CD4-positive, CD25-positive, alpha-beta regulatory T cell (primary cell): ENCODE measurements at regions not wholly inside any gene's neighbourhood (a gene's known extent, or its start where the extent isn't known, plus 50 kb on each side); places are given as distances from the start of the nearest gene placed in this dataset.
A peak's percentile ranks its signal among the peaks of the same experiment; 100 is the strongest.

ENCODE experiments used
- ATAC-seq, 2 donors: fragments of 150-1000 bp; cut with Tn5 transposase; one replicate each; pipeline ENCODE4 v1.10.0; 2021; ENCODE audit warnings: low read depth in 2 of 2, moderate number of reproducible peaks in 2 of 2, moderate library complexity in 1 of 2
- DNase-seq, 3 donors: peaks; one replicate each; pipeline versions ENCODE4 v3.0.0 to v3.0.0-alpha.2; 2012 to 2022; ENCODE audit warnings: mixed read lengths in 1 of 3
- H3K27ac ChIP-seq: one replicate; pipeline ENCODE4 v1.7.0; 2013; ENCODE audit warnings: mild to moderate bottlenecking, low read length; ENCODE audit not compliant: insufficient read depth, poor library complexity, severe bottlenecking
- H3K27me3 ChIP-seq: one replicate; pipeline ENCODE4 v1.7.0; 2013; ENCODE audit warnings: low read length; ENCODE audit not compliant: control insufficient read depth, insufficient read depth
- H3K36me3 ChIP-seq: one replicate; pipeline ENCODE4 v1.7.0; 2013; ENCODE audit warnings: mild to moderate bottlenecking, low read length, moderate library complexity; ENCODE audit not compliant: control insufficient read depth, insufficient read depth
- H3K4me1 ChIP-seq: 2 replicates; pipeline ENCODE4 v1.7.0; 2013; ENCODE audit warnings: mild to moderate bottlenecking, low read length; ENCODE audit not compliant: insufficient read depth, control insufficient read depth, poor library complexity, severe bottlenecking
- H3K4me3 ChIP-seq: one replicate; pipeline ENCODE4 v1.7.0; 2013; ENCODE audit warnings: low read depth, mild to moderate bottlenecking, low read length, moderate library complexity
- H3K9me3 ChIP-seq, 2 experiments: 1 replicate in 1 of 2; 2 replicates in 1 of 2; pipeline ENCODE4 v1.7.0; 2013; ENCODE audit warnings: low read length in 2 of 2, mild to moderate bottlenecking in 1 of 2, moderate library complexity in 1 of 2; ENCODE audit not compliant: control insufficient read depth in 2 of 2
- H3K27ac Mint-ChIP-seq, 3 donors: one replicate each; pipeline ENCODE4 v1.8.0; 2020 to 2022; ENCODE audit warnings: mild to moderate bottlenecking in 3 of 3, mixed read lengths in 3 of 3, moderate library complexity in 2 of 3
- H3K27me3 Mint-ChIP-seq: one replicate; pipeline ENCODE4 v1.8.0; 2022; ENCODE audit warnings: mild to moderate bottlenecking, mixed read lengths
- H3K36me3 Mint-ChIP-seq: one replicate; pipeline ENCODE4 v1.8.0; 2020; ENCODE audit warnings: mixed read lengths
- H3K4me1 Mint-ChIP-seq, 4 donors: one replicate each; pipeline ENCODE4 v1.8.0; 2020 to 2022; ENCODE audit warnings: mixed read lengths in 4 of 4, mild to moderate bottlenecking in 1 of 4
- H3K4me3 Mint-ChIP-seq, 4 donors: one replicate each; pipeline ENCODE4 v1.8.0; 2020 to 2022; ENCODE audit warnings: mild to moderate bottlenecking in 4 of 4, mixed read lengths in 4 of 4, moderate library complexity in 3 of 4
- H3K9me3 Mint-ChIP-seq, 7 donors: one replicate each; pipeline ENCODE4 v1.8.0; 2020 to 2022; ENCODE audit warnings: mixed read lengths in 7 of 7, mild to moderate bottlenecking in 3 of 7, moderate library complexity in 2 of 7

GRCh38 chr4:111274060-111274459, 651.2 kb upstream of the PITX2 start:
- Histone ChIP-seq H3K27me3 (no peaks in the 10 kb centered on the region), H3K27ac (no peak overlapping the region), H3K36me3 (no peaks in the 10 kb centered on the region), H3K9me3 (no peaks in the 10 kb centered on the region), H3K4me1 (no peaks in the 10 kb centered on the region), H3K4me3 (no peak overlapping the region)
- no peaks in the 10 kb centered on the region for H3K4me1 Mint-ChIP-seq
- no peaks in the 10 kb centered on the region for H3K27me3 Mint-ChIP-seq
- ATAC-seq (no peak), DNase-seq (no peak)
- H3K27ac Mint-ChIP-seq: no peak overlapping the region
- peaks cover 0 to 6% (median 3%) of the 10 kb centered on the region in 7 donors for H3K9me3 Mint-ChIP-seq
- H3K36me3 Mint-ChIP-seq: no peaks in the 10 kb centered on the region
- H3K4me3 Mint-ChIP-seq: no peak overlapping the region

GRCh38 chr4:111274486-111274885, 651.6 kb upstream of the PITX2 start:
- no peaks in the 10 kb centered on the region for H3K36me3 ChIP-seq

GRCh38 chr4:111281219-111281618, 658.3 kb upstream of the PITX2 start:
- no peak for DNase-seq
- H3K4me3 Mint-ChIP-seq: no peak overlapping the region
- no peak overlapping the region for H3K27ac Mint-ChIP-seq
- H3K36me3 Mint-ChIP-seq: no peaks in the 10 kb centered on the region
- no peaks in the 10 kb centered on the region for H3K27me3 Mint-ChIP-seq
- no peaks in the 10 kb centered on the region for H3K4me1 Mint-ChIP-seq
- Histone ChIP-seq H3K36me3 (no peaks in the 10 kb centered on the region), H3K9me3 (no peaks in the 10 kb centered on the region), H3K27me3 (no peaks in the 10 kb centered on the region), H3K4me3 (no peak overlapping the region), H3K27ac (no peak overlapping the region), H3K4me1 (no peaks in the 10 kb centered on the region)
- no peak for ATAC-seq
- H3K9me3 Mint-ChIP-seq: peaks cover 0 to 4% (median 0%) of the 10 kb centered on the region in 7 donors

More at GRCh38 chr4:111274486-111274885, 651.6 kb upstream of the PITX2 start:
- H3K27me3 Mint-ChIP-seq: no peaks in the 10 kb centered on the region
- no peak overlapping the region for H3K4me3 Mint-ChIP-seq
- no peaks in the 10 kb centered on the region for H3K9me3 ChIP-seq
- H3K4me3 ChIP-seq: no peak overlapping the region
- ATAC-seq: no peak
- H3K27me3 ChIP-seq: no peaks in the 10 kb centered on the region
- no peaks in the 10 kb centered on the region for H3K4me1 Mint-ChIP-seq
- peaks cover 0 to 6% (median 3%) of the 10 kb centered on the region in 7 donors for H3K9me3 Mint-ChIP-seq
- H3K4me1 ChIP-seq: no peaks in the 10 kb centered on the region
- DNase-seq: no peak
- H3K36me3 Mint-ChIP-seq: no peaks in the 10 kb centered on the region
- no peak overlapping the region for H3K27ac Mint-ChIP-seq
- H3K27ac ChIP-seq: no peak overlapping the region

- no peaks in the 10 kb centered on the region for H3K27me3 Mint-ChIP-seq
- no peak overlapping the region for H3K27ac ChIP-seq
- H3K36me3 ChIP-seq: no peaks in the 10 kb centered on the region
- H3K36me3 Mint-ChIP-seq: no peaks in the 10 kb centered on the region
- no peaks in the 10 kb centered on the region for H3K27me3 ChIP-seq
- H3K9me3 Mint-ChIP-seq: peaks cover 0 to 4% (median 0%) of the 10 kb centered on the region in 7 donors
- no peaks in the 10 kb centered on the region for H3K4me1 ChIP-seq
- H3K27ac Mint-ChIP-seq: no peak overlapping the region
- no peaks in the 10 kb centered on the region for H3K9me3 ChIP-seq
- no peak for DNase-seq
- no peak overlapping the region for H3K4me3 Mint-ChIP-seq
- H3K4me3 ChIP-seq: no peak overlapping the region
- no peak for ATAC-seq
- no peaks in the 10 kb centered on the region for H3K4me1 Mint-ChIP-seq
Observed at GRCh38 chr4:111282035-111282434, 659.2 kb upstream of the PITX2 start.

GRCh38 chr4:111283066-111283677, 660.3 kb upstream of the PITX2 start:
- ATAC-seq (no peak), DNase-seq (peak in 2 of 3 donors; percentile 2 to 52)
- H3K27ac ChIP-seq: no peak overlapping the region
- no peak overlapping the region for H3K4me3 Mint-ChIP-seq
- H3K36me3 Mint-ChIP-seq: no peaks in the 10 kb centered on the region
- H3K27me3 Mint-ChIP-seq: no peaks in the 10 kb centered on the region
- no peaks in the 10 kb centered on the region for H3K4me1 Mint-ChIP-seq
- H3K27ac Mint-ChIP-seq: no peak overlapping the region
- H3K27me3 ChIP-seq: no peaks in the 10 kb centered on the region
- peaks cover 0 to 3% (median 0%) of the 10 kb centered on the region in 7 donors for H3K9me3 Mint-ChIP-seq
- no peaks in the 10 kb centered on the region for H3K36me3 ChIP-seq
- no peak overlapping the region for H3K4me3 ChIP-seq
- no peaks in the 10 kb centered on the region for H3K9me3 ChIP-seq
- no peaks in the 10 kb centered on the region for H3K4me1 ChIP-seq

- H3K27me3 Mint-ChIP-seq: no peaks in the 10 kb centered on the region
Observed at GRCh38 chr4:111296466-111296865, 673.6 kb upstream of the PITX2 start.

GRCh38 chr4:111303806-111304205, 680.9 kb upstream of the PITX2 start:
- Mint-ChIP-seq H3K27ac (no peak overlapping the region), H3K4me3 (no peak overlapping the region), H3K9me3 (peaks cover 0 to 15% (median 5%) of the 10 kb centered on the region in 7 donors), H3K36me3 (no peaks in the 10 kb centered on the region), H3K4me1 (no peaks in the 10 kb centered on the region), H3K27me3 (no peaks in the 10 kb centered on the region)
- no peaks in the 10 kb centered on the region for H3K27me3 ChIP-seq
- no peaks in the 10 kb centered on the region for H3K9me3 ChIP-seq
- no peaks in the 10 kb centered on the region for H3K36me3 ChIP-seq
- no peaks in the 10 kb centered on the region for H3K4me1 ChIP-seq
- no peak for DNase-seq
- ATAC-seq: no peak
- H3K27ac ChIP-seq: no peak overlapping the region
- H3K4me3 ChIP-seq: no peak overlapping the region

More at GRCh38 chr4:111296466-111296865, 673.6 kb upstream of the PITX2 start:
- H3K4me1 Mint-ChIP-seq: no peaks in the 10 kb centered on the region
- peaks cover 0 to 6% (median 2%) of the 10 kb centered on the region in 7 donors for H3K9me3 Mint-ChIP-seq
- no peaks in the 10 kb centered on the region for H3K36me3 ChIP-seq
- H3K36me3 Mint-ChIP-seq: no peaks in the 10 kb centered on the region
- no peaks in the 10 kb centered on the region for H3K4me1 ChIP-seq
- H3K4me3 ChIP-seq: no peak overlapping the region
- no peak overlapping the region for H3K27ac ChIP-seq
- DNase-seq: no peak
- H3K9me3 ChIP-seq: no peaks in the 10 kb centered on the region
- H3K4me3 Mint-ChIP-seq: no peak overlapping the region
- ATAC-seq: no peak
- no peaks in the 10 kb centered on the region for H3K27me3 ChIP-seq
- H3K27ac Mint-ChIP-seq: no peak overlapping the region

GRCh38 chr4:111323496-111323895, 700.6 kb upstream of the PITX2 start:
- no peaks in the 10 kb centered on the region for H3K27me3 Mint-ChIP-seq

More at GRCh38 chr4:111323496-111323895, 700.6 kb upstream of the PITX2 start:
- H3K9me3 Mint-ChIP-seq: peaks cover 0 to 7% (median 4%) of the 10 kb centered on the region in 7 donors
- Histone ChIP-seq H3K4me3 (no peak overlapping the region), H3K27ac (no peak overlapping the region), H3K36me3 (no peaks in the 10 kb centered on the region), H3K9me3 (no peaks in the 10 kb centered on the region), H3K4me1 (no peaks in the 10 kb centered on the region), H3K27me3 (no peaks in the 10 kb centered on the region)
- H3K27ac Mint-ChIP-seq: no peak overlapping the region
- H3K36me3 Mint-ChIP-seq: no peaks in the 10 kb centered on the region
- no peaks in the 10 kb centered on the region for H3K4me1 Mint-ChIP-seq
- ATAC-seq: no peak
- DNase-seq: no peak
- no peak overlapping the region for H3K4me3 Mint-ChIP-seq
